ENCODE measurements at regions not wholly inside any gene's neighbourhood (a gene's known extent, or its start where the extent isn't known, plus 50 kb on each side); places are given as distances from the start of the nearest gene placed in this dataset.

- ATAC-seq, result no peak
- peaks cover 0 to 9% (median 2%) of the 10 kb centered on the region in 11 donors for H3K9me3 Mint-ChIP-seq
- no peak overlapping the region for H3K4me3 Mint-ChIP-seq
These were observed 112.3 kb upstream of the LIMCH1 start for GRCh38 chr4:41425650-41426049.

GRCh38 chr4:41426539-41426938 lies 111.4 kb upstream of the LIMCH1 start:
- DNase-seq, result no peak
- POLR2A ChIA-PET, result no interaction called here
- H3K4me1 Mint-ChIP-seq, result no peaks in the 10 kb centered on the region
- peaks cover 0 to 9% (median under 1%) of the 10 kb centered on the region in 5 donors for H3K27me3 Mint-ChIP-seq
- H3K27me3 ChIP-seq (ENCODE audit: control insufficient read depth in 2 of 2, insufficient read depth in 2 of 2, low read length in 2 of 2), result no peaks in the 10 kb centered on the region
- H3K36me3 ChIP-seq (ENCODE audit: control insufficient read depth in 2 of 3, insufficient read depth in 3 of 3, low read length in 3 of 3), result no peaks in the 10 kb centered on the region
- H3K9me3 Mint-ChIP-seq, result peaks cover 0 to 9% (median 2%) of the 10 kb centered on the region in 11 donors
- H3K4me1 ChIP-seq (ENCODE audit: control insufficient read depth in 2 of 2, insufficient read depth in 2 of 2, low read length in 2 of 2), result no peaks in the 10 kb centered on the region
- no peaks in the 10 kb centered on the region for H3K9me3 ChIP-seq (ENCODE audit: control insufficient read depth in 2 of 3, low read length in 3 of 3)
- CTCF ChIA-PET, result no interaction called here
- no peak overlapping the region for H3K27ac Mint-ChIP-seq
- H3K4me3 Mint-ChIP-seq, result no peak overlapping the region
- H3K4me3 ChIP-seq (ENCODE audit: low read length), result no peak overlapping the region
- ATAC-seq, result no peak
- no peak overlapping the region for H3K27ac ChIP-seq (ENCODE audit: low read depth, low read length)
- intact Hi-C loops (cut with micrococcal nuclease), result no loop called here
- H3K36me3 Mint-ChIP-seq, result no peaks in the 10 kb centered on the region

More at GRCh38 chr4:41425650-41426049, 112.3 kb upstream of the LIMCH1 start:
- no peaks in the 10 kb centered on the region for H3K36me3 Mint-ChIP-seq
- Histone ChIP-seq H3K9me3 (ENCODE audit: control insufficient read depth in 2 of 3, low read length in 3 of 3) (no peaks in the 10 kb centered on the region), H3K4me1 (ENCODE audit: control insufficient read depth in 2 of 2, insufficient read depth in 2 of 2, low read length in 2 of 2) (no peaks in the 10 kb centered on the region), H3K27ac (ENCODE audit: low read depth, low read length) (no peak overlapping the region), H3K36me3 (ENCODE audit: control insufficient read depth in 2 of 3, insufficient read depth in 3 of 3, low read length in 3 of 3) (no peaks in the 10 kb centered on the region), H3K4me3 (ENCODE audit: low read length) (no peak overlapping the region), H3K27me3 (ENCODE audit: control insufficient read depth in 2 of 2, insufficient read depth in 2 of 2, low read length in 2 of 2) (no peaks in the 10 kb centered on the region)
- H3K4me1 Mint-ChIP-seq, result no peaks in the 10 kb centered on the region
- CTCF ChIA-PET, result no interaction called here
- H3K27me3 Mint-ChIP-seq, result peaks cover 0 to 9% (median 0%) of the 10 kb centered on the region in 5 donors
- no peak for DNase-seq
- H3K27ac Mint-ChIP-seq, result no peak overlapping the region
- POLR2A ChIA-PET, result no interaction called here
- intact Hi-C loops (cut with micrococcal nuclease), result no loop called here

- H3K4me1 Mint-ChIP-seq, result no peaks in the 10 kb centered on the region
- H3K27me3 Mint-ChIP-seq, result peaks cover 0 to 16% (median 3%) of the 10 kb centered on the region in 5 donors
- no peak for DNase-seq
- H3K9me3 ChIP-seq (ENCODE audit: control insufficient read depth in 2 of 3, low read length in 3 of 3), result no peaks in the 10 kb centered on the region
- H3K27ac ChIP-seq (ENCODE audit: low read depth, low read length), result no peak overlapping the region
- no peak for ATAC-seq
- no peak overlapping the region for H3K4me3 ChIP-seq (ENCODE audit: low read length)
- intact Hi-C loops (cut with micrococcal nuclease), result no loop called here
- no peak overlapping the region for H3K4me3 Mint-ChIP-seq
- peaks cover 0 to 15% (median 2%) of the 10 kb centered on the region in 11 donors for H3K9me3 Mint-ChIP-seq
- no peak overlapping the region for H3K27ac Mint-ChIP-seq
- no peaks in the 10 kb centered on the region for H3K36me3 Mint-ChIP-seq
- no peaks in the 10 kb centered on the region for H3K36me3 ChIP-seq (ENCODE audit: control insufficient read depth in 2 of 3, insufficient read depth in 3 of 3, low read length in 3 of 3)
- POLR2A ChIA-PET, result no interaction called here
- no peaks in the 10 kb centered on the region for H3K27me3 ChIP-seq (ENCODE audit: control insufficient read depth in 2 of 2, insufficient read depth in 2 of 2, low read length in 2 of 2)
- CTCF ChIA-PET, result no interaction called here
- H3K4me1 ChIP-seq (ENCODE audit: control insufficient read depth in 2 of 2, insufficient read depth in 2 of 2, low read length in 2 of 2), result no peaks in the 10 kb centered on the region
These were observed 110.6 kb upstream of the LIMCH1 start for GRCh38 chr4:41427306-41427882.

GRCh38 chr4:41427931-41428600 lies 109.9 kb upstream of the LIMCH1 start:
- ChIA-PET CTCF (no interaction called here), POLR2A (no interaction called here)
- Histone ChIP-seq H3K27ac (ENCODE audit: low read depth, low read length) (no peak overlapping the region), H3K4me1 (ENCODE audit: control insufficient read depth in 2 of 2, insufficient read depth in 2 of 2, low read length in 2 of 2) (no peaks in the 10 kb centered on the region), H3K4me3 (ENCODE audit: low read length) (no peak overlapping the region), H3K36me3 (ENCODE audit: control insufficient read depth in 2 of 3, insufficient read depth in 3 of 3, low read length in 3 of 3) (no peaks in the 10 kb centered on the region), H3K27me3 (ENCODE audit: control insufficient read depth in 2 of 2, insufficient read depth in 2 of 2, low read length in 2 of 2) (no peaks in the 10 kb centered on the region), H3K9me3 (ENCODE audit: control insufficient read depth in 2 of 3, low read length in 3 of 3) (no peaks in the 10 kb centered on the region)
- Mint-ChIP-seq H3K27ac (no peak overlapping the region), H3K4me1 (no peaks in the 10 kb centered on the region), H3K36me3 (no peaks in the 10 kb centered on the region), H3K9me3 (peaks cover 0 to 15% (median 2%) of the 10 kb centered on the region in 11 donors), H3K4me3 (no peak overlapping the region), H3K27me3 (peaks cover 0 to 18% (median 3%) of the 10 kb centered on the region in 5 donors)
- no peak for DNase-seq
- intact Hi-C loops (cut with micrococcal nuclease), result no loop called here
- no peak for ATAC-seq

- H3K4me1 Mint-ChIP-seq, result no peaks in the 10 kb centered on the region
- H3K36me3 Mint-ChIP-seq, result no peaks in the 10 kb centered on the region
- ChIA-PET CTCF (no interaction called here), POLR2A (no interaction called here)
- DNase-seq (no peak), ATAC-seq (no peak)
- no peak overlapping the region for H3K27ac Mint-ChIP-seq
- intact Hi-C loops (cut with micrococcal nuclease), result no loop called here
- Histone ChIP-seq H3K27ac (ENCODE audit: low read depth, low read length) (no peak overlapping the region), H3K36me3 (ENCODE audit: control insufficient read depth in 2 of 3, insufficient read depth in 3 of 3, low read length in 3 of 3) (no peaks in the 10 kb centered on the region), H3K9me3 (ENCODE audit: control insufficient read depth in 2 of 3, low read length in 3 of 3) (no peaks in the 10 kb centered on the region), H3K4me3 (ENCODE audit: low read length) (no peak overlapping the region), H3K4me1 (ENCODE audit: control insufficient read depth in 2 of 2, insufficient read depth in 2 of 2, low read length in 2 of 2) (no peaks in the 10 kb centered on the region), H3K27me3 (ENCODE audit: control insufficient read depth in 2 of 2, insufficient read depth in 2 of 2, low read length in 2 of 2) (no peaks in the 10 kb centered on the region)
- peaks cover 0 to 18% (median 3%) of the 10 kb centered on the region in 5 donors for H3K27me3 Mint-ChIP-seq
- H3K4me3 Mint-ChIP-seq, result no peak overlapping the region
- H3K9me3 Mint-ChIP-seq, result peaks cover 0 to 15% (median 2%) of the 10 kb centered on the region in 11 donors
These were observed 109.2 kb upstream of the LIMCH1 start for GRCh38 chr4:41428601-41429279.

GRCh38 chr4:41429280-41429669 lies 108.7 kb upstream of the LIMCH1 start:
- Mint-ChIP-seq H3K36me3 (no peaks in the 10 kb centered on the region), H3K4me1 (no peaks in the 10 kb centered on the region), H3K4me3 (no peak overlapping the region), H3K9me3 (peaks cover 0 to 15% (median 2%) of the 10 kb centered on the region in 11 donors), H3K27ac (no peak overlapping the region), H3K27me3 (peaks cover 0 to 18% (median 3%) of the 10 kb centered on the region in 5 donors)
- ATAC-seq (no peak), DNase-seq (no peak)
- H3K4me1 ChIP-seq (ENCODE audit: control insufficient read depth in 2 of 2, insufficient read depth in 2 of 2, low read length in 2 of 2), result no peaks in the 10 kb centered on the region
- no peaks in the 10 kb centered on the region for H3K36me3 ChIP-seq (ENCODE audit: control insufficient read depth in 2 of 3, insufficient read depth in 3 of 3, low read length in 3 of 3)
- H3K4me3 ChIP-seq (ENCODE audit: low read length), result no peak overlapping the region
- H3K27ac ChIP-seq (ENCODE audit: low read depth, low read length), result no peak overlapping the region
- ChIA-PET CTCF (no interaction called here), POLR2A (no interaction called here)
- intact Hi-C loops (cut with micrococcal nuclease), result no loop called here
- no peaks in the 10 kb centered on the region for H3K9me3 ChIP-seq (ENCODE audit: control insufficient read depth in 2 of 3, low read length in 3 of 3)
- H3K27me3 ChIP-seq (ENCODE audit: control insufficient read depth in 2 of 2, insufficient read depth in 2 of 2, low read length in 2 of 2), result no peaks in the 10 kb centered on the region

GRCh38 chr4:41430792-41431191 lies 107.2 kb upstream of the LIMCH1 start:
- ChIA-PET CTCF (no interaction called here), POLR2A (no interaction called here)
- Mint-ChIP-seq H3K36me3 (no peaks in the 10 kb centered on the region), H3K27ac (no peak overlapping the region), H3K9me3 (peaks cover 0 to 15% (median 3%) of the 10 kb centered on the region in 11 donors), H3K4me3 (no peak overlapping the region), H3K4me1 (no peaks in the 10 kb centered on the region), H3K27me3 (peaks cover 0 to 14% (median under 1%) of the 10 kb centered on the region in 5 donors)
- DNase-seq, result no peak
- ATAC-seq, result no peak
- H3K27me3 ChIP-seq (ENCODE audit: control insufficient read depth in 2 of 2, insufficient read depth in 2 of 2, low read length in 2 of 2), result no peaks in the 10 kb centered on the region
- H3K27ac ChIP-seq (ENCODE audit: low read depth, low read length), result no peak overlapping the region
- H3K4me1 ChIP-seq (ENCODE audit: control insufficient read depth in 2 of 2, insufficient read depth in 2 of 2, low read length in 2 of 2), result no peaks in the 10 kb centered on the region
- H3K9me3 ChIP-seq (ENCODE audit: control insufficient read depth in 2 of 3, low read length in 3 of 3), result peaks cover 0 to 4% (median 0%) of the 10 kb centered on the region in 3 experiments
- intact Hi-C loops (cut with micrococcal nuclease), result no loop called here
- H3K4me3 ChIP-seq (ENCODE audit: low read length), result no peak overlapping the region
- no peaks in the 10 kb centered on the region for H3K36me3 ChIP-seq (ENCODE audit: control insufficient read depth in 2 of 3, insufficient read depth in 3 of 3, low read length in 3 of 3)

Measured in naive thymus-derived CD4-positive, alpha-beta T cell (primary cell).